ENCODE measurements at regions not wholly inside any gene's neighbourhood (a gene's known extent, or its start where the extent isn't known, plus 50 kb on each side); places are given as distances from the start of the nearest gene placed in this dataset.

- Mint-ChIP-seq H3K4me3 (no peak overlapping the region), H3K9me3 (ENCODE audit: insufficient read depth) (no peaks in the 10 kb centered on the region), H3K36me3 (ENCODE audit: low read depth) (no peaks in the 10 kb centered on the region), H3K27me3 (ENCODE audit: low read depth) (peaks cover 5% of the 10 kb centered on the region), H3K27ac (no peak overlapping the region), H3K4me1 (ENCODE audit: low read depth) (no peaks in the 10 kb centered on the region)
- ChIA-PET POLR2A (no interaction called here), CTCF (interaction anchor here (6.0 kb wide), 1 partner anchor 209 kb away, joined by 43 read pairs; no protein-coding TSS in a partner anchor)
- peak; percentile 56 for DNase-seq
- ATAC-seq, result peak; percentile 65
Observed at GRCh38 chr7:86939197-86939814, 120.1 kb downstream of the ELAPOR2 start.

- ATAC-seq (no peak), DNase-seq (no peak)
- H3K9me3 Mint-ChIP-seq (ENCODE audit: insufficient read depth), result no peaks in the 10 kb centered on the region
- no peak overlapping the region for H3K4me3 Mint-ChIP-seq
- CTCF ChIA-PET, result interaction anchor here (0.5 to 0.7 kb wide), 2 partner anchors 20 to 25 kb away, joined by 3 read pairs; no protein-coding TSS in a partner anchor
- no peak overlapping the region for H3K27ac Mint-ChIP-seq
- no peaks in the 10 kb centered on the region for H3K4me1 Mint-ChIP-seq (ENCODE audit: low read depth)
- peaks cover 2% of the 10 kb centered on the region for H3K27me3 Mint-ChIP-seq (ENCODE audit: low read depth)
- no peaks in the 10 kb centered on the region for H3K36me3 Mint-ChIP-seq (ENCODE audit: low read depth)
- POLR2A ChIA-PET, result no interaction called here
Observed at GRCh38 chr7:86937363-86937878, 122.0 kb downstream of the ELAPOR2 start.

- no peaks in the 10 kb centered on the region for H3K9me3 Mint-ChIP-seq (ENCODE audit: insufficient read depth)
- H3K36me3 Mint-ChIP-seq (ENCODE audit: low read depth), result no peaks in the 10 kb centered on the region
- H3K27ac Mint-ChIP-seq, result no peak overlapping the region
- peaks cover 7% of the 10 kb centered on the region for H3K27me3 Mint-ChIP-seq (ENCODE audit: low read depth)
- no peak overlapping the region for H3K4me3 Mint-ChIP-seq
- no peak for ATAC-seq
- no peaks in the 10 kb centered on the region for H3K4me1 Mint-ChIP-seq (ENCODE audit: low read depth)
- ChIA-PET CTCF (interaction anchor here (0.7 to 8.3 kb wide), 2 partner anchors 9 to 217 kb away, joined by 3 to 87 read pairs; partner anchors contain the start of gene DMTF1), POLR2A (no interaction called here)
- DNase-seq, result no peak
Observed at GRCh38 chr7:86933295-86933845, 126.1 kb downstream of the ELAPOR2 start.

GRCh38 chr7:86932038-86932512 lies 127.4 kb downstream of the ELAPOR2 start:
- H3K4me1 Mint-ChIP-seq (ENCODE audit: low read depth), result no peaks in the 10 kb centered on the region
- no peak overlapping the region for H3K27ac Mint-ChIP-seq
- peaks cover 11% of the 10 kb centered on the region for H3K27me3 Mint-ChIP-seq (ENCODE audit: low read depth)
- ChIA-PET POLR2A (interaction anchor here (0.6 kb wide), 1 partner anchor 31 kb away, joined by 3 read pairs; no protein-coding TSS in a partner anchor), CTCF (interaction anchor here (8.3 kb wide), 1 partner anchor 219 kb away, joined by 87 read pairs; the partner anchor contains the start of gene DMTF1)
- H3K36me3 Mint-ChIP-seq (ENCODE audit: low read depth), result no peaks in the 10 kb centered on the region
- ATAC-seq (no peak), DNase-seq (no peak)
- H3K4me3 Mint-ChIP-seq, result no peak overlapping the region
- no peaks in the 10 kb centered on the region for H3K9me3 Mint-ChIP-seq (ENCODE audit: insufficient read depth)

GRCh38 chr7:86931439-86931838 lies 128.0 kb downstream of the ELAPOR2 start:
- Mint-ChIP-seq H3K4me1 (ENCODE audit: low read depth) (no peaks in the 10 kb centered on the region), H3K9me3 (ENCODE audit: insufficient read depth) (no peaks in the 10 kb centered on the region), H3K4me3 (no peak overlapping the region), H3K27ac (no peak overlapping the region), H3K27me3 (ENCODE audit: low read depth) (peaks cover 11% of the 10 kb centered on the region), H3K36me3 (ENCODE audit: low read depth) (no peaks in the 10 kb centered on the region)
- DNase-seq (no peak), ATAC-seq (no peak)
- ChIA-PET CTCF (interaction anchor here (8.3 kb wide), 1 partner anchor 219 kb away, joined by 87 read pairs; the partner anchor contains the start of gene DMTF1), POLR2A (no interaction called here)

GRCh38 chr7:86930554-86931307 lies 128.7 kb downstream of the ELAPOR2 start:
- ATAC-seq (no peak), DNase-seq (no peak)
- ChIA-PET CTCF (interaction anchor here (8.3 kb wide), 1 partner anchor 220 kb away, joined by 87 read pairs; the partner anchor contains the start of gene DMTF1), POLR2A (no interaction called here)
- Mint-ChIP-seq H3K4me1 (ENCODE audit: low read depth) (no peaks in the 10 kb centered on the region), H3K4me3 (no peak overlapping the region), H3K27me3 (ENCODE audit: low read depth) (peaks cover 11% of the 10 kb centered on the region), H3K36me3 (ENCODE audit: low read depth) (no peaks in the 10 kb centered on the region), H3K9me3 (ENCODE audit: insufficient read depth) (no peaks in the 10 kb centered on the region), H3K27ac (no peak overlapping the region)

GRCh38 chr7:86929293-86930109 lies 130.0 kb downstream of the ELAPOR2 start:
- Mint-ChIP-seq H3K27me3 (ENCODE audit: low read depth) (peaks cover 11% of the 10 kb centered on the region), H3K4me3 (no peak overlapping the region), H3K4me1 (ENCODE audit: low read depth) (no peaks in the 10 kb centered on the region), H3K9me3 (ENCODE audit: insufficient read depth) (no peaks in the 10 kb centered on the region), H3K27ac (no peak overlapping the region), H3K36me3 (ENCODE audit: low read depth) (no peaks in the 10 kb centered on the region)
- POLR2A ChIA-PET, result no interaction called here
- ATAC-seq (no peak), DNase-seq (no peak)
- CTCF ChIA-PET, result interaction anchor here (8.3 kb wide), 1 partner anchor 221 kb away, joined by 87 read pairs; the partner anchor contains the start of gene DMTF1

GRCh38 chr7:86928308-86928707 lies 131.1 kb downstream of the ELAPOR2 start:
- Mint-ChIP-seq H3K9me3 (ENCODE audit: insufficient read depth) (no peaks in the 10 kb centered on the region), H3K4me3 (no peak overlapping the region), H3K4me1 (ENCODE audit: low read depth) (no peaks in the 10 kb centered on the region), H3K36me3 (ENCODE audit: low read depth) (no peaks in the 10 kb centered on the region), H3K27ac (no peak overlapping the region), H3K27me3 (ENCODE audit: low read depth) (peaks cover 14% of the 10 kb centered on the region)
- DNase-seq (no peak), ATAC-seq (no peak)
- ChIA-PET POLR2A (no interaction called here), CTCF (interaction anchor here (8.3 kb wide), 1 partner anchor 222 kb away, joined by 87 read pairs; the partner anchor contains the start of gene DMTF1)

GRCh38 chr7:86926732-86927131 lies 132.7 kb downstream of the ELAPOR2 start:
- Mint-ChIP-seq H3K36me3 (ENCODE audit: low read depth) (no peaks in the 10 kb centered on the region), H3K9me3 (ENCODE audit: insufficient read depth) (no peaks in the 10 kb centered on the region), H3K4me1 (ENCODE audit: low read depth) (no peaks in the 10 kb centered on the region), H3K27me3 (ENCODE audit: low read depth) (peaks cover 13% of the 10 kb centered on the region), H3K27ac (no peak overlapping the region), H3K4me3 (no peak overlapping the region)
- DNase-seq, result peak; percentile 37
- ATAC-seq, result no peak
- ChIA-PET CTCF (interaction anchor here (0.6 to 8.3 kb wide), 15 partner anchors 9 to 489 kb away, joined by 3 to 87 read pairs (median 5); partner anchors contain the start of gene DMTF1), POLR2A (no interaction called here)

- Mint-ChIP-seq H3K4me3 (no peak overlapping the region), H3K27me3 (ENCODE audit: low read depth) (peaks cover 16% of the 10 kb centered on the region), H3K36me3 (ENCODE audit: low read depth) (no peaks in the 10 kb centered on the region), H3K4me1 (ENCODE audit: low read depth) (no peaks in the 10 kb centered on the region), H3K27ac (no peak overlapping the region), H3K9me3 (ENCODE audit: insufficient read depth) (no peaks in the 10 kb centered on the region)
- CTCF ChIA-PET, result no interaction called here
- POLR2A ChIA-PET, result no interaction called here
- no peak for DNase-seq
- no peak for ATAC-seq
Observed at GRCh38 chr7:86925221-86925620, 134.2 kb downstream of the ELAPOR2 start.

GRCh38 chr7:86923527-86923926 lies 135.9 kb downstream of the ELAPOR2 start:
- no peak overlapping the region for H3K27ac Mint-ChIP-seq
- peaks cover 11% of the 10 kb centered on the region for H3K27me3 Mint-ChIP-seq (ENCODE audit: low read depth)
- no peak for ATAC-seq
- no peaks in the 10 kb centered on the region for H3K36me3 Mint-ChIP-seq (ENCODE audit: low read depth)
- CTCF ChIA-PET, result interaction anchor here (0.6 to 2.0 kb wide), 3 partner anchors 8 to 313 kb away, joined by 4 to 6 read pairs (median 6); no protein-coding TSS in a partner anchor
- no peaks in the 10 kb centered on the region for H3K9me3 Mint-ChIP-seq (ENCODE audit: insufficient read depth)
- no peaks in the 10 kb centered on the region for H3K4me1 Mint-ChIP-seq (ENCODE audit: low read depth)
- POLR2A ChIA-PET, result no interaction called here
- no peak for DNase-seq
- no peak overlapping the region for H3K4me3 Mint-ChIP-seq
